T-helper 2 cell (primary cell): ENCODE measurements at regions not wholly inside any gene's neighbourhood (a gene's known extent, or its start where the extent isn't known, plus 50 kb on each side); places are given as distances from the start of the nearest gene placed in this dataset.

ENCODE experiments used
- DNase-seq, 5 experiments: peaks; one replicate each; pipeline versions ENCODE4 v3.0.0 to v3.0.0-alpha.2; 2012 to 2022

GRCh38 chr1:2866422-2867086 is 65.1 kb upstream of the TTC34 start:
- no peak for DNase-seq

- DNase-seq: no peak
Observed at GRCh38 chr1:2867087-2867425, 65.6 kb upstream of the TTC34 start.

GRCh38 chr1:2867861-2868260 is 66.4 kb upstream of the TTC34 start:
- no peak for DNase-seq

- DNase-seq: no peak
Observed at GRCh38 chr1:2868571-2869195, 67.2 kb upstream of the TTC34 start.

GRCh38 chr1:2871246-2871815 is 69.8 kb upstream of the TTC34 start:
- no peak for DNase-seq

GRCh38 chr1:2874207-2874606 is 72.7 kb upstream of the TTC34 start:
- DNase-seq: no peak

GRCh38 chr1:2874607-2875480 is 73.4 kb upstream of the TTC34 start:
- DNase-seq: no peak

GRCh38 chr1:2875707-2876561 is 74.4 kb upstream of the TTC34 start:
- DNase-seq: no peak

- no peak for DNase-seq
Observed at GRCh38 chr1:2876846-2877245, 75.4 kb upstream of the TTC34 start.

GRCh38 chr1:2877391-2877790 is 75.9 kb upstream of the TTC34 start:
- DNase-seq: no peak

GRCh38 chr1:2878591-2878990 is 77.1 kb upstream of the TTC34 start:
- DNase-seq: no peak

GRCh38 chr1:2879026-2879425 is 77.5 kb upstream of the TTC34 start:
- DNase-seq: no peak

- DNase-seq: no peak
Observed at GRCh38 chr1:2879591-2879990, 78.1 kb upstream of the TTC34 start.

GRCh38 chr1:2880086-2880485 is 78.6 kb upstream of the TTC34 start:
- DNase-seq: no peak

- no peak for DNase-seq
Observed at GRCh38 chr1:2880812-2881295, 79.4 kb upstream of the TTC34 start.

- no peak for DNase-seq
Observed at GRCh38 chr1:2881556-2881955, 80.1 kb upstream of the TTC34 start.

GRCh38 chr1:2882966-2883696 is 81.6 kb upstream of the TTC34 start:
- DNase-seq: no peak

- DNase-seq: no peak
Observed at GRCh38 chr1:2885001-2885400, 83.5 kb upstream of the TTC34 start.

- DNase-seq: no peak
Observed at GRCh38 chr1:2886631-2887030, 85.1 kb upstream of the TTC34 start.

- no peak for DNase-seq
Observed at GRCh38 chr1:2887941-2888855, 86.7 kb upstream of the TTC34 start.
